GM23338 (cell line): ENCODE measurements at regions not wholly inside any gene's neighbourhood (a gene's known extent, or its start where the extent isn't known, plus 50 kb on each side); places are given as distances from the start of the nearest gene placed in this dataset.

Source experiments
- CREB1 ChIP-seq: fragments of 250-450 bp; sonication (Bioruptor Pico); IDR thresholded peaks from 2 replicates; pipeline ENCODE4 v1.5.0; 2020; ENCODE audit warnings: low read depth, mild to moderate bottlenecking, moderate library complexity
- EZH2 ChIP-seq: fragments of 200-600 bp; sonication (generic); IDR thresholded peaks from one replicate; pipeline ENCODE4 v1.8.0; 2017; ENCODE audit warnings: antibody characterized with exemption, mild to moderate bottlenecking, low read depth; ENCODE audit not compliant: unreplicated experiment
- JUNB ChIP-seq: IDR thresholded peaks from one replicate; pipeline ENCODE4 v1.6.1; 2016; ENCODE audit warnings: antibody characterized with exemption; ENCODE audit not compliant: unreplicated experiment
- NANOG ChIP-seq: IDR thresholded peaks from 2 replicates; pipeline ENCODE4 v1.6.1; 2016; ENCODE audit warnings: antibody characterized with exemption, borderline replicate concordance
- POLR2AphosphoS5 ChIP-seq: IDR thresholded peaks from 2 replicates; pipeline ENCODE4 v1.6.1; 2016; ENCODE audit warnings: antibody characterized with exemption, low read depth
- REST ChIP-seq: IDR thresholded peaks from one replicate; pipeline ENCODE4 v1.6.1; 2018; ENCODE audit warnings: antibody characterized with exemption; ENCODE audit not compliant: unreplicated experiment
- STAT1 ChIP-seq: IDR thresholded peaks from one replicate; pipeline ENCODE4 v1.6.1; 2016; ENCODE audit warnings: antibody characterized with exemption; ENCODE audit not compliant: unreplicated experiment
- ZNF331 ChIP-seq: fragments of 250-450 bp; sonication (Bioruptor Pico); IDR thresholded peaks from 2 replicates; pipeline ENCODE4 v1.5.0; 2020; ENCODE audit warnings: low read depth, mild to moderate bottlenecking, moderate library complexity
- TF ChIP-seq, protein P1 (sequence below), 2 experiments: fragments of 200-600 bp in 1 of 2; sonication (generic) in 1 of 2; conservative IDR thresholded peaks; 2 replicates each; pipeline versions ENCODE4 v1.5.1 to v1.6.1; 2016 to 2017; ENCODE audit warnings: antibody characterized with exemption in 2 of 2, low read depth in 2 of 2, mild to moderate bottlenecking in 2 of 2, moderate library complexity in 1 of 2
- TF ChIP-seq, protein P2 (sequence below): IDR thresholded peaks from 2 replicates; pipeline ENCODE4 v1.6.1; 2016; ENCODE audit warnings: antibody characterized with exemption

DNA sequence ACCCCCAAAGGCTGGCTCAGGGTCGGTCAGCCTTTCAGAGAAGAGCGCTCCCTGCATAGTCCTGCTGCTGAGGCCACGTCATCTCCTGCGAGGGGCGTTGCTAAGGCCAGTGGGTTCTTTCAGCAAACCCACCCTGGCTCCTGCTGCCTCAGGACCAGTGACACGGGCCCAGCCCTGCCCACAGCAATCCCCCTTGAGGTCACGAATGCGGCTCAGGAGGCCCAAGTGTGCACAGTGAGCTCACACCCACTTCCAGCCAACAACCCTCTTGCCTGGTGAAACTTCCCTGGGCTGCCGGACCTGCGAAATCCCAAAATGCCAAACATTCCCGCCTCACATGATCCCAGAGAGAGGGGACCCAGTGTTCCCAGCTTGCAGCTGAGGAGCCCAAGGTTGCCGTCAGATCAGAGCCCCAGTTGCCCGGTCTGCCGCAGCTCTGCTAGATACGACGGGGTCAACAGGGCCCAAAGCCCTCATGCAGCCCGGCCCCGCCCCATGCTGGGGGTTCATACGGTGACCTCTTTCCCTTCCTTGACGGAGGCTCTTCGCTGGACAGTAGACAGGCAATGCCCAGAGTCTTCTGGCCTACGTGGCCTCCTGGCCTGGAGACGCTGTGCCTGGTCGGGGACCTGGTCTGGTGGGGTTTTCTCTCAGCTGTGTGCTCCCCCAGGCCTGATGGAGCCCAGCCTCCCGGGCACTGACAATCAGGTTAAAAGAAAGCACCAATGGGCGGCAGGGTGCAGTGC is 116.4 kb upstream of the COL5A1 start:
- TF ChIP-seq, protein P1, sequence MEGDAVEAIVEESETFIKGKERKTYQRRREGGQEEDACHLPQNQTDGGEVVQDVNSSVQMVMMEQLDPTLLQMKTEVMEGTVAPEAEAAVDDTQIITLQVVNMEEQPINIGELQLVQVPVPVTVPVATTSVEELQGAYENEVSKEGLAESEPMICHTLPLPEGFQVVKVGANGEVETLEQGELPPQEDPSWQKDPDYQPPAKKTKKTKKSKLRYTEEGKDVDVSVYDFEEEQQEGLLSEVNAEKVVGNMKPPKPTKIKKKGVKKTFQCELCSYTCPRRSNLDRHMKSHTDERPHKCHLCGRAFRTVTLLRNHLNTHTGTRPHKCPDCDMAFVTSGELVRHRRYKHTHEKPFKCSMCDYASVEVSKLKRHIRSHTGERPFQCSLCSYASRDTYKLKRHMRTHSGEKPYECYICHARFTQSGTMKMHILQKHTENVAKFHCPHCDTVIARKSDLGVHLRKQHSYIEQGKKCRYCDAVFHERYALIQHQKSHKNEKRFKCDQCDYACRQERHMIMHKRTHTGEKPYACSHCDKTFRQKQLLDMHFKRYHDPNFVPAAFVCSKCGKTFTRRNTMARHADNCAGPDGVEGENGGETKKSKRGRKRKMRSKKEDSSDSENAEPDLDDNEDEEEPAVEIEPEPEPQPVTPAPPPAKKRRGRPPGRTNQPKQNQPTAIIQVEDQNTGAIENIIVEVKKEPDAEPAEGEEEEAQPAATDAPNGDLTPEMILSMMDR (conservative IDR thresholded peaks at IDR 0.05; ENCODE audit: low read depth in 2 of 2) = no peak
- TF ChIP-seq JUNB (no peak), REST (no peak), POLR2AphosphoS5 (no peak), CREB1 (CRISPR knock-in tag) (no peak), STAT1 (no peak), NANOG (no peak), EZH2 (no peak), ZNF331 (no peak)
- TF ChIP-seq, protein P2, sequence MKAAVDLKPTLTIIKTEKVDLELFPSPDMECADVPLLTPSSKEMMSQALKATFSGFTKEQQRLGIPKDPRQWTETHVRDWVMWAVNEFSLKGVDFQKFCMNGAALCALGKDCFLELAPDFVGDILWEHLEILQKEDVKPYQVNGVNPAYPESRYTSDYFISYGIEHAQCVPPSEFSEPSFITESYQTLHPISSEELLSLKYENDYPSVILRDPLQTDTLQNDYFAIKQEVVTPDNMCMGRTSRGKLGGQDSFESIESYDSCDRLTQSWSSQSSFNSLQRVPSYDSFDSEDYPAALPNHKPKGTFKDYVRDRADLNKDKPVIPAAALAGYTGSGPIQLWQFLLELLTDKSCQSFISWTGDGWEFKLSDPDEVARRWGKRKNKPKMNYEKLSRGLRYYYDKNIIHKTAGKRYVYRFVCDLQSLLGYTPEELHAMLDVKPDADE = no peak
